H7 (cell line): ENCODE measurements at regions not wholly inside any gene's neighbourhood (a gene's known extent, or its start where the extent isn't known, plus 50 kb on each side); places are given as distances from the start of the nearest gene placed in this dataset.
A peak's percentile ranks its signal among the peaks of the same experiment; 100 is the strongest.
"Not testable (repeated sequence)": the region's sequence is repeated elsewhere in the genome, so short reads cannot be mapped to it uniquely, and the experiment has no call there.

Experiments used
- DNase-seq: peaks from one replicate; pipeline ENCODE4 v3.0.0; 2012
- H3K27me3 ChIP-seq: 2 replicates; pipeline ENCODE4 v1.6.0; 2011; ENCODE audit warnings: mild to moderate bottlenecking, low read length; ENCODE audit not compliant: control insufficient read depth, insufficient read depth
- H3K36me3 ChIP-seq: replicated peaks from 2 replicates; pipeline ENCODE4 v1.5.1; 2011; ENCODE audit warnings: low read length; ENCODE audit not compliant: control insufficient read depth, insufficient read depth
- H3K4me3 ChIP-seq: 2 replicates; pipeline ENCODE4 v1.5.1; 2011; ENCODE audit warnings: low read depth, mild to moderate bottlenecking, control low read depth, low read length, moderate library complexity; ENCODE audit not compliant: insufficient read depth

DNA sequence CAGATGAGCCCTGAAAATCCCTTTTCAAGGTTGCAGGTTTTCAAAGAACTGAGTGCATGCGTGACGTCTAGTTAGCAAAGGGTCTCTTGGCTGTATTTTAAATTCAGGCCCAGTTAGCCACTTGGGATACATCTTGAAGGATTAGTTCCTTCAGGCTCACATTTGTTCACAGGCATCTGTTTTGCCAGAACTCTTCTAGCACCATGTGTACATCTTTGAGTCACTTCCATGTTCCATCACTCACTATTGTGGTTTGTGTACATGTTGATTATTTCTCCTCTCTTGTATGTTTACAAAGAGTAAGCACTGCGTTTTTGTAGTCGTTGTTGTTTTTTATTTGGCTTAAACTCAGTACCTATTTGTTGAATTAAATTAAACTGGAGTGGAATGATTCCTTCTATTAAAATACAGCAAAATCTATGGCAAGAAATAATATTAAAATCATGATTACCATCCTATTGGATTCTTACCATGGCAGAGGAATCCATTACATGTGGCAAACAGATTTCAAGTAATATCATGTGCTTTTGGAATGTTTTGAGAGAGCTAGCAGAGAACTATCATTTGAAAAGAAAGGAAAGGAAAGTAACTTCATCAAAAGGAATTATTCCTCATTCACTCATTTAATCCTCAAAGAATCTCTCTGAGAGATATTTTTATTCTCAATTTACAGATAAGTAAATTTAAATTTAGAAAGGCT is 438.9 kb upstream of the FAR2 start:
- DNase-seq: no peak

DNA sequence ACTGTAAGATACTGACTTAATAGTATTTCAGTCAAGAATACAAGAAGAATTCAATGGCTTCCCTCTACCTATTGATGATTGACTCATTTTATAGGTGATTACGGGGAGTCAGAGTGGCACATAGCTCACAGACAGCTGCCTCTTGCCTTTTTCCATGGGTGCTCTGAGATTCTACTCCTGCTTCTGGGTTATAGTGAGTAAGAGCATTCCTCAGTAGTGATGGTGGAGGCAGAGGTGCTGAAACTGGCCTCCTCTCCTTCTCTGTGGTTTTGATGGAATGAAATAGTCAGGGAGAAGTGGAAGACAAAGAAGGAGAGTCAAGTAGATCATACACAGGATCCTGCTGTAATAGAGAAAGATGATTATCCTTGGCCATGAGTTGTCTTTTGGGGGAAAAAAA is 438.2 kb upstream of the FAR2 start:
- no peak overlapping the region for H3K4me3 ChIP-seq
- H3K27me3 ChIP-seq: no peaks in the 10 kb centered on the region
- DNase-seq: no peak
- no peaks in the 10 kb centered on the region for H3K36me3 ChIP-seq

More for the DNA sequence above, 438.9 kb upstream of the FAR2 start:
- H3K4me3 ChIP-seq: no peak overlapping the region
- H3K27me3 ChIP-seq: no peaks in the 10 kb centered on the region
- no peaks in the 10 kb centered on the region for H3K36me3 ChIP-seq

- Histone ChIP-seq H3K36me3 (no peaks in the 10 kb centered on the region), H3K27me3 (no peaks in the 10 kb centered on the region), H3K4me3 (no peak overlapping the region)
- no peak for DNase-seq
Observed at GRCh38 chr12:28711421-28711820, 437.7 kb upstream of the FAR2 start.

- H3K36me3 ChIP-seq: no peaks in the 10 kb centered on the region
- no peak overlapping the region for H3K4me3 ChIP-seq
- no peak for DNase-seq
- no peaks in the 10 kb centered on the region for H3K27me3 ChIP-seq
Observed at GRCh38 chr12:28742791-28743190, 406.3 kb upstream of the FAR2 start.

DNA sequence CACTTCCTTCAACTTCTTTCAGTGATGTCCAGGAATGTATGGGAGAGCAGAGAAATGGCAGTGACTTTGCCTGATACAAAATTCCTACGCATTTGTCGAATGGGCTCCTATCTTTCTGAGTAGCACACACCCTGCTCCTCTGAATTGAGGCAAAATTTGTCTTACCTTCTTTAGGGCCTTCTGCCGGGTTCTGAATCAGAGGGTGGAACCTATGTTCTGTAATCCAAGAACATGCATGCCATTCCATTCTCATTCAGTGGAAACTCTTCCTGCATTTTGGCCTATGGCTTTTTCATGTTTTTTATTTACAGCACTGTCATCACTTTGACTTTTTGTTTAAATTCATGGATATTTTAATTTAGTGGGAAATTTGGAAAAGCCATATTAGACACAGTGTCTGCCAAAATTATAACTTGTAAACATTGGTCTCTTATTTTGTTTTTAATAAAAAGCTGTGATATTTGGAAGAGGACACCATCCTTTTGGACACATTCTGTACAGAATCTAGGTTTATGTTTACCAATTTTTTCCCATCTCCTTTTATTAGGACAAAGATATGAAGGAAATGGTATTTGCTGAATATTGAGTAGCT is 402.2 kb upstream of the FAR2 start:
- Histone ChIP-seq H3K27me3 (no peaks in the 10 kb centered on the region), H3K36me3 (no peaks in the 10 kb centered on the region), H3K4me3 (no peak overlapping the region)
- no peak for DNase-seq

DNA sequence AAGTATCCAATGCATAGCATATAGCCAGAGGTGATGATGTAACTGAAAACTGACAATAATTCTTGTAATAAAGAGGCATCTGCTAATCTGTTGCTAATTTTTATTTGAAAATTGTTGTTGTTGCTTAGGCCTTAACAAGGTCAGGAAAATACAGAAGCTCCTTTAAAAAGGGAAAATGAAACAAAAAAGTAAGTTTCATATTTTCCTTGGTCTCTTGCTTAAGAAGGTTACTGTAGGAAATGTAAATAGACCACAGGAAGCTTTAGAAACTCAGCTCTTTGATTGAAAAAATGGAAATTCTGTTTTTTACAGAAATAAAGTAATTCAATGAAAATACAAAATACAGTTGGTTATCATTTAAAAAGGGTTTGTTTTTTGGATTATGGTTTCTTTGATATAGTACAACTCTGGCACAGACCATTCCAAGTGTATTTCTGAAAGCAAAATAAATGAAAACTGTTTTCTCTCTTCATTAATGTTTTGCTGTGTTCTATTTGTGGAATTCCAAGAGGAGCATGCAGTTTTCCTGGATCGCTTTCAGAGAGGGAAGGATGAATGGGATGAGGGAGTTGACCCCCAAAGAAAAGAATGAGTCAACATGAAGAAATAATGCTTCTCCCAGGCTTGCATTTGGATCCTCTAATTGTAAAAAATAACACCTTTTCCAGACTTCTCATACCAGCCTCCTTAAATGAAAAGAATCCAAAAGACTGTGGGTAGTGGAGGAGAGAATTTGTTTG is 398.0 kb upstream of the FAR2 start:
- no peak for DNase-seq
- no peaks in the 10 kb centered on the region for H3K36me3 ChIP-seq
- H3K4me3 ChIP-seq: no peak overlapping the region
- H3K27me3 ChIP-seq: no peaks in the 10 kb centered on the region

- no peak for DNase-seq
- H3K4me3 ChIP-seq: no peak overlapping the region
- no peaks in the 10 kb centered on the region for H3K36me3 ChIP-seq
- no peaks in the 10 kb centered on the region for H3K27me3 ChIP-seq
Observed at GRCh38 chr12:28755027-28755426, 394.1 kb upstream of the FAR2 start.

GRCh38 chr12:28759333-28759732 is 389.7 kb upstream of the FAR2 start:
- Histone ChIP-seq H3K27me3 (no peaks in the 10 kb centered on the region), H3K4me3 (no peak overlapping the region), H3K36me3 (no peaks in the 10 kb centered on the region)
- DNase-seq: peak; percentile 62

GRCh38 chr12:28760040-28760903 is 388.8 kb upstream of the FAR2 start:
- not testable (repeated sequence) for H3K4me3 ChIP-seq, DNase-seq, H3K36me3 ChIP-seq, H3K27me3 ChIP-seq

DNA sequence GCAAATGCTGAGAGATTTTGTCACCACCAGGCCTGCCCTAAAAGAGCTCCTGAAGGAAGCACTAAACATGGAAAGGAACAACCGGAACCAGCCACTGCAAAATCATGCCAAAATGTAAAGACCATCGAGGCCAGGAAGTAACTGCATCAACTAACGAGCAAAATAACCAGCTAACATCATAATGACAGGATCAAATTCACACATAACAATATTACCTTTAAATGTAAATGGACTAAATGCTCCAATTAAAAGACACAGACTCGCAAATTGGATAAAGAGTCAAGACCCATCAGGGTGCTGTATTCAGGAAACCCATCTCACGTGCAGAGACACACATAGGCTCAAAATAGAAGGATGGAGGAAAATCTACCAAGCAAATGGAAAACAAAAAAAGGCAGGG is 387.2 kb upstream of the FAR2 start:
- not testable (repeated sequence) for H3K36me3 ChIP-seq, DNase-seq, H3K27me3 ChIP-seq, H3K4me3 ChIP-seq

- DNase-seq: no peak
- H3K4me3 ChIP-seq: no peak overlapping the region
- H3K36me3 ChIP-seq: no peaks in the 10 kb centered on the region
- H3K27me3 ChIP-seq: no peaks in the 10 kb centered on the region
Observed at GRCh38 chr12:28766398-28766797, 382.7 kb upstream of the FAR2 start.

DNA sequence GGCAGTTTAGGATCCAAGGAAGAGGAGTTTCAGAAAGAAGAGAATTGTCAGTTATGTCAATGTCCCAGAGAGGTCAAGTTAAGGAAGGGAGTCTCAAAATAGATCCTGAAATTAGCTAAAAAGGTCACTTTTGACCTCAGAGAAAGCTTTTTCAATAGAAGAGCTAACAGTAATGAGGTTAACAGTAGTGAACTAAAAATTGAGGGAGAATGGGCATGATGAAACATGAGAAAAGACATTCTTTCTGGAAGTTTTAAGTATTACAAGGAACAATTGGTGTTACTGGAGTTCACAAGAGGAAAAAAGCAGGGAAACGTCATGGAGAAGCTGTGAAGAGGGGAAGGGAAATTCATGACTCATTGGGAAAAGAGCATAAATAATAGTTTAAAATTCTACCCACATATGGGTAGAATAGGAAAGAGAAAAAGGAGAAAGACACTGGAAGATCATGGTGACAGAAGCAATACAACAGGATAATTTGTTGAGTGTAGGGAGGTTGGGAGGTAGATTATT is 381.2 kb upstream of the FAR2 start:
- no peak for DNase-seq
- Histone ChIP-seq H3K4me3 (no peak overlapping the region), H3K36me3 (no peaks in the 10 kb centered on the region), H3K27me3 (no peaks in the 10 kb centered on the region)

DNA sequence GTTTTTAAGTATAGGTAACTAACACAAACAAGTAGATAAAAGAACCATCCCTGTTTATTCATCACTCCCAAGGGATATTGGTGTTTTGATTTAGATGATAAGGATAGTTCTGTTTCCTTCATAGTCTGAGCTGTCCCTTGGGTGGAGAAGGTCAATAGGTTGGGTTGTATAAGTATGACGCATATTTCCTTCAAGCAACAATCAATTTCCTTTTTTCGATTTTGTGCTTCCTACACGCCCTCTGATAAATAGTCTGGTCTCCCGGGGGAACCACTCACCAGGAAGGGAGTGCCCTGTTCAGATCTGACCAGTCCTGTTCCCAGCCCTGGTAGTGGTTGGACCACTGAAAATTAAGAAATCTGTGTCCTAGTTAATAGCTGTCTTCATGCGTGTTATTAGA is 378.8 kb upstream of the FAR2 start:
- Histone ChIP-seq H3K27me3 (no peaks in the 10 kb centered on the region), H3K4me3 (no peak overlapping the region), H3K36me3 (no peaks in the 10 kb centered on the region)
- no peak for DNase-seq

GRCh38 chr12:28771968-28772367 is 377.1 kb upstream of the FAR2 start:
- no peak for DNase-seq
- no peaks in the 10 kb centered on the region for H3K36me3 ChIP-seq
- no peaks in the 10 kb centered on the region for H3K27me3 ChIP-seq
- H3K4me3 ChIP-seq: no peak overlapping the region
